Kidney epithelial cell (primary cell): ENCODE measurements at regions not wholly inside any gene's neighbourhood (a gene's known extent, or its start where the extent isn't known, plus 50 kb on each side); places are given as distances from the start of the nearest gene placed in this dataset.
"Not testable (repeated sequence)": the region's sequence is repeated elsewhere in the genome, so short reads cannot be mapped to it uniquely, and the experiment has no call there.

Experiments
- DNase-seq: peaks from one replicate; pipeline ENCODE4 v3.0.0-alpha.2; 2010; ENCODE audit warnings: low read depth
- H3K27me3 ChIP-seq: 2 replicates; pipeline ENCODE4 v1.6.0; 2011; ENCODE audit warnings: low read length; ENCODE audit not compliant: control insufficient read depth, insufficient read depth
- H3K36me3 ChIP-seq: 2 replicates; pipeline ENCODE4 v1.5.1; 2011; ENCODE audit warnings: low read length; ENCODE audit not compliant: control insufficient read depth, insufficient read depth
- H3K4me3 ChIP-seq: 2 replicates; pipeline ENCODE4 v1.5.1; 2011; ENCODE audit warnings: low read depth, mild to moderate bottlenecking, control low read depth, low read length
- TF ChIP-seq, protein P1 (sequence below): IDR thresholded peaks from 2 replicates; pipeline ENCODE4 v1.5.1; 2011; ENCODE audit warnings: mild to moderate bottlenecking, moderate library complexity, low read length, control low read depth, inconsistent platforms; ENCODE audit not compliant: insufficient read depth, poor library complexity, severe bottlenecking

DNA sequence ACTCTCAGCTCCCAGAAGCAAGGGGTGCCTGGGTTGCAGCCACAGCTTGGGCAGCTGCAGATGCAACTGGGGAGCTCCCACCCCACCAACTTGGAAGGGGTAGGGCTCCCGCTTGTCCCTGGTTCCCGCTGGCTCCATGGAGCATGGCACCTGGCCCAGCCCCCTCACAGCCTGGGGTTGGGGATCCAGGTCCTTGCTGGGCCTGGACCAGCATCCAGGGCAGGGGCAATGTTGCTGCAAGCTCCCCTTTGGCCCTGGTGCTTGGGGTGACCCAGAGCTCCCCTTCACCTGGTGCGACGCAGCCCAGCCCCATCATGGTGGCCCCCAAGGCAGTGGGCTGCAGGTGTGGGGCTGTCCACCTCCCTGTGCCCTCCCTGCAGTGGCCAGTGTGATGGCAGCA is 99.6 kb upstream of the FRMD4B start:
- no peaks in the 10 kb centered on the region for H3K36me3 ChIP-seq
- no peak for DNase-seq
- H3K4me3 ChIP-seq = no peak overlapping the region
- no peaks in the 10 kb centered on the region for H3K27me3 ChIP-seq
- TF ChIP-seq, protein P1, sequence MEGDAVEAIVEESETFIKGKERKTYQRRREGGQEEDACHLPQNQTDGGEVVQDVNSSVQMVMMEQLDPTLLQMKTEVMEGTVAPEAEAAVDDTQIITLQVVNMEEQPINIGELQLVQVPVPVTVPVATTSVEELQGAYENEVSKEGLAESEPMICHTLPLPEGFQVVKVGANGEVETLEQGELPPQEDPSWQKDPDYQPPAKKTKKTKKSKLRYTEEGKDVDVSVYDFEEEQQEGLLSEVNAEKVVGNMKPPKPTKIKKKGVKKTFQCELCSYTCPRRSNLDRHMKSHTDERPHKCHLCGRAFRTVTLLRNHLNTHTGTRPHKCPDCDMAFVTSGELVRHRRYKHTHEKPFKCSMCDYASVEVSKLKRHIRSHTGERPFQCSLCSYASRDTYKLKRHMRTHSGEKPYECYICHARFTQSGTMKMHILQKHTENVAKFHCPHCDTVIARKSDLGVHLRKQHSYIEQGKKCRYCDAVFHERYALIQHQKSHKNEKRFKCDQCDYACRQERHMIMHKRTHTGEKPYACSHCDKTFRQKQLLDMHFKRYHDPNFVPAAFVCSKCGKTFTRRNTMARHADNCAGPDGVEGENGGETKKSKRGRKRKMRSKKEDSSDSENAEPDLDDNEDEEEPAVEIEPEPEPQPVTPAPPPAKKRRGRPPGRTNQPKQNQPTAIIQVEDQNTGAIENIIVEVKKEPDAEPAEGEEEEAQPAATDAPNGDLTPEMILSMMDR = no peak

DNA sequence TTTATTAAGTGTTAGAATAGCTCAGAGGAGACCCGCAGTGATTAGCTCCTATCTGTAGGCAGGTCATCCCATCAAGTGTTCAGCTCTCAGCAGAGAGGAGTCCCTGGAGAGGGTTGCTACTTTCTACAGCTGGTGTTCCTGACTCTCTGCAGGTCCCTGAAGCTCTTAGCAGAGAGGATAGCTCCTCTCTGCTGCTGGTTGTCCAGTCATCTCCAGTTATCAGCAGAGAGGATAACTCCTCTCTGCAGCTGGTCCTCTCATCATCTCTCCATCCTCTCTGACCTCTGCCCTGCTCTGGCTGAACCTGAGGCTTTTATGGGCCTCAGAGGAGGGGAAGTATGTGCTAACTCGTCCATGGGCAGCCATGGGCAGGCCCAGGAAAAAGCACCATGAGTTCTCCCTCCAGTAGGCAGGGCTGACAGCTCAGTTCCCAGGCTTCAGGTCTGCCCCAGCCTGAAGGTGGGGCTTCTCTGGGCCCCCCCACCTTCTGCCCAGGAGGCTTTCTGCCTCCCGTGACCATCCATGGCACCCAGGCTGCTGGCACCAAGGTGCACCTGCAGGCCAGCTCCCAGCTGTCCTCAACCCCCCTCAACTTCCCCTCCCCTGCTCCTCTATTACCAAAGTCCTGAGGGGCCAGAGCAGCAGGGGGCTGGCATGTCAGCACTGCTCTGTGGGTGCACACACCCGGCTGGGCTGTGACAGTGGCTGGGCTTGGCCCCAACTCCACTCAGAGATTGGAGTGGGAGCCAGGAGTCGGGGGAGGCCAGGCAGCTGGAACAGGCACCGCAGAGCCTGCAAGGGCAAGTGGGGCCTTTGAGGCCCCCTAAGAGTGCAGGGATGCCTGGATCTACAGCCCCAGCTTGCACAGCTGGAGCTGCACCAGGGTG is 98.9 kb upstream of the FRMD4B start:
- H3K27me3 ChIP-seq = no peaks in the 10 kb centered on the region
- TF ChIP-seq, protein P1 = no peak
- no peaks in the 10 kb centered on the region for H3K36me3 ChIP-seq
- no peak overlapping the region for H3K4me3 ChIP-seq
- no peak for DNase-seq

DNA sequence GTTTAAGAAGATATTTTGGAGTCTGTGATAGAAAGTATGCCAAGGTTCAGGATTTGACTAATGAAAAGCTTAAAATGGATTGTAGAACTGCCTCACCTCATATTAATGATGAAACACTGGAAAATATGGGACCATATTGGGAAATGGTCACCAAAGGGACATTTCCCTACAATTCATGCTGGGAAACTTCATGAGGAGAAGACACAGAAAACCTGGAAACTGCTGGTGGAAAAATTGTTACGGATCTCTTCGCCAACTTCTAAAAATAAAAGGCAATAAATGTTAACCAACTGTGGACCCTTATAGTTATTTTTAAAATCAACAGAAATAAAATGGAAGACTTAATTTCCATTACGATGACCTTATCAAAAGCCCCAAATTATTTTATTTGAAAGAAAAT is 97.6 kb upstream of the FRMD4B start:
- no peak overlapping the region for H3K4me3 ChIP-seq
- DNase-seq = no peak
- H3K27me3 ChIP-seq = no peaks in the 10 kb centered on the region
- H3K36me3 ChIP-seq = no peaks in the 10 kb centered on the region
- TF ChIP-seq, protein P1 = no peak

DNA sequence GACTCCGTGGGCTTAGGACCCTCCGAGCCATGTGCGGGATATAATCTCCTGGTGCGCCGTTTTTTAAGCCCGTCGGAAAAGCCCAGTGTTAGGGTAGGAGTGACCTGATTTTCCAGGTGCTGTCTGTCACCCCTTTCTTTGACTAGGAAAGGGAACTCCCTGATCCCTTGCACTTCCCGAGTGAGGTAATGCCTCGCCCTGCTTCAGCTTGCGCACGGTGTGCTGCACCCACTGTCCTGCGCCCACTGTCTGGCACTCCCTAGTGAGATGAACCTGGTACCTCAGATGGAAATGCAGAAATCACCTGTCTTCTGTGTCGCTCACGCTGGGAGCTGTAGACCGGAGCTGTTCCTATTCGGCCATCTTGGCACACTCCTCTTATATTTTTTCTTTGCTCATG is 95.1 kb upstream of the FRMD4B start:
- not testable (repeated sequence) for H3K36me3 ChIP-seq

DNA sequence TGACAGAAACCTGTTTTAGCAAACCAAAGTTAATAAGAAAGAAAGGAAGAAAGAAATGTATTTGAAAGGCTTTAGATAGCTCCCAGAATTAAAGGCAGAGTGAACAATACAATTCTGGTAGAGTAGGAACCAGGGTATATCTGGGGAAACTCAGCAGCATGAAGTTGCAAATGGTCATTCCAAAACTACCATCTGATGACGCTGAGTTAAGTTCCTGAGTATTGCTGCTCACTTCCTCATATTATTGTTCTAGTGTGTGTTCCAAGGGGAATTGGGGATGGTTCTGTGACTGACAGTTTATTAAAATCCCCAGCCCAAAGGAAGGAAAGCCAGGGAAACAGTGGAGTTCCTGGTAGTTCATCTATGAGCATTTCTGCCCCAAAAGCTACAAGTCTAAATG is 88.3 kb upstream of the FRMD4B start:
- Histone ChIP-seq H3K27me3 (no peaks in the 10 kb centered on the region), H3K36me3 (no peaks in the 10 kb centered on the region), H3K4me3 (no peak overlapping the region)
- TF ChIP-seq, protein P1 = no peak
- no peak for DNase-seq

More for the DNA sequence above, 95.1 kb upstream of the FRMD4B start:
- not testable (repeated sequence) for H3K27me3 ChIP-seq, DNase-seq, H3K4me3 ChIP-seq

DNA sequence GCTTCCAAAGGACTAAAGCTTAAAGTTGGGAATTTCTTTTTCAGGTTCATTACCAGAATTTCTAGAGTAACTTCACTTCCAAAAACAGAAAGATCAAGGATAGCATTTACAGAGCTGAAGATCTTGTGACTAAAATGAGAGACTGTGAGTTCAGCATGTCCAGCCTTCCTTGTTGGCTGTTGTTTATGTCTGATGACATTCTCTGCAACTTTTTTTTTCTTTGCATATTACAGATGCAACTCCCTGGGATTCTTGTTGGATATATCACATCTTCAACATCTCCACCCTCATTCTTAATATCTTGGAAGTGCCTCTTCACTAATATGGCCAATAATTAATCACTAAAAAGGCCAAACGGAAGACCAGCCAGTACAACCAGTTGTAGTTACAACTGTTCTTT is 86.2 kb upstream of the FRMD4B start:
- Histone ChIP-seq H3K27me3 (no peaks in the 10 kb centered on the region), H3K36me3 (no peaks in the 10 kb centered on the region), H3K4me3 (no peak overlapping the region)
- DNase-seq = no peak
- TF ChIP-seq, protein P1 = no peak
